ENCODE measurements at regions not wholly inside any gene's neighbourhood (a gene's known extent, or its start where the extent isn't known, plus 50 kb on each side); places are given as distances from the start of the nearest gene placed in this dataset.
"Not testable (repeated sequence)": the region's sequence is repeated elsewhere in the genome, so short reads cannot be mapped to it uniquely, and the experiment has no call there.

- no peak for DNase-seq
- no peaks in the 10 kb centered on the region for H3K9me3 ChIP-seq (ENCODE audit: control insufficient read depth, low read length, poor library complexity, severe bottlenecking)
- no peak for ATAC-seq
- H3K27me3 Mint-ChIP-seq, result no peaks in the 10 kb centered on the region
- H3K36me3 Mint-ChIP-seq (ENCODE audit: low read depth), result no peaks in the 10 kb centered on the region
- H3K27ac Mint-ChIP-seq, result no peak overlapping the region
- H3K4me3 Mint-ChIP-seq, result no peak overlapping the region
- peaks cover 31% of the 10 kb centered on the region for H3K4me1 Mint-ChIP-seq
Measured at GRCh38 chr1:41997153-41997552, 78.4 kb upstream of the HIVEP3 start.

DNA sequence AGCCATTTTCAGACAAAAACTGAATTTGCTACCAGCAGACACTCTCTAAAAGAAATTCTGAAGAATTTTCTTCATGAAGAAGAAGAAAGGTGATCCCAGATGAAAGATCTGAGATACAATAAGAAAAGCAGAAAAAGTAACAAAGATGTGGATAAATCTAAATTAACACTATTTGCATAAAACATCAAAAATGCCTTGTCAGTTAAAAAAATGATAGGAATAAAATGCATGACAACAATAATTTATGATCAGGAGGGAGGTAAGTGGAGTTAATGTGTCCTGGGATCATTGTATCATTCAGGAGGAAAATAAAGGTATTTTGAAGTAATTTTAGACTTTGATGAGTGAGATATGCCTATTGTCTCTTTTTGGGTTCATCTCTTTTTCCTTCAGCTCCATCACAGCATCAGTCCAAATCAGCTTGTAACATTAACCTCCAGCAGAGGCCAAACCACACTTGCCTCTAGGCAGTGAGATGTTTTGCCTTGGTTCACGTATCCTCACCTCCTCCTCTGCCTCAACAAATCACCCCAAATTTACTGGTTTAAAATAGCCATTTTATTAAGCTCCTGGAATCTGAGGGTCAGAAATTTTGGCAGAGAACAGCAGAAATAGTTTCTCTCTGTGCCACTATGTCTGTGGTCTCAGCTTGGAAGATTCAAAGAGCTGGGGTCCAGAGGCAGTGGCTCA is 76.9 kb upstream of the HIVEP3 start:
- H3K27ac Mint-ChIP-seq, result peak overlapping the region; percentile 54
- H3K4me3 Mint-ChIP-seq, result no peak overlapping the region
- no peaks in the 10 kb centered on the region for H3K27me3 Mint-ChIP-seq
- ATAC-seq (no peak), DNase-seq (no peak)
- H3K4me1 Mint-ChIP-seq, result peaks cover 27% of the 10 kb centered on the region
- no peaks in the 10 kb centered on the region for H3K9me3 ChIP-seq (ENCODE audit: control insufficient read depth, low read length, poor library complexity, severe bottlenecking)
- H3K36me3 Mint-ChIP-seq (ENCODE audit: low read depth), result no peaks in the 10 kb centered on the region

- Mint-ChIP-seq H3K27ac (peak overlapping the region; percentile 54), H3K4me3 (no peak overlapping the region), H3K36me3 (ENCODE audit: low read depth) (no peaks in the 10 kb centered on the region), H3K27me3 (no peaks in the 10 kb centered on the region), H3K4me1 (peaks cover 19% of the 10 kb centered on the region)
- no peaks in the 10 kb centered on the region for H3K9me3 ChIP-seq (ENCODE audit: control insufficient read depth, low read length, poor library complexity, severe bottlenecking)
- DNase-seq (no peak), ATAC-seq (no peak)
Measured at GRCh38 chr1:41994195-41994894, 75.6 kb upstream of the HIVEP3 start.

DNA sequence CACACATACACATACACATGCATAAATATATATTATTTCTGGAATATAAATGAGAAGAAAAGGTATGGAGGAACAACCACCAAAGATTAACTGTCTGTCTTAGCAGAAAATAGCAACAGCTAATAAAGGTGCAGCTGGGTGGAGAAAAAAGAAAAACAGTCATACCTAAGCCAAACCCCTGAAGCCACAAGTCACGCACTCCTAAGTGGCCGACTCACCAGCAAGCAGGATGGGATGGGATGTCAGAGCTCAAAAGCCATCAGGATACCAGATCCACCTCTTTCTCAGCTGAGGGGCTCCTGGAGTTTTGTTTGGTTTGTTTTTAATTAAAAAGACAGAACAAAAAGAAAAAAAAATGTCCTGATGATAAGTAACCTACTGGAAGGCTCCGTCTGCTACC is 64.7 kb upstream of the HIVEP3 start:
- ATAC-seq (no peak), DNase-seq (no peak)
- H3K27ac Mint-ChIP-seq, result no peak overlapping the region
- H3K36me3 Mint-ChIP-seq (ENCODE audit: low read depth), result peaks cover 4% of the 10 kb centered on the region
- H3K4me1 Mint-ChIP-seq, result peaks cover 37% of the 10 kb centered on the region
- no peaks in the 10 kb centered on the region for H3K9me3 ChIP-seq (ENCODE audit: control insufficient read depth, low read length, poor library complexity, severe bottlenecking)
- H3K4me3 Mint-ChIP-seq, result no peak overlapping the region
- H3K27me3 Mint-ChIP-seq, result no peaks in the 10 kb centered on the region

DNA sequence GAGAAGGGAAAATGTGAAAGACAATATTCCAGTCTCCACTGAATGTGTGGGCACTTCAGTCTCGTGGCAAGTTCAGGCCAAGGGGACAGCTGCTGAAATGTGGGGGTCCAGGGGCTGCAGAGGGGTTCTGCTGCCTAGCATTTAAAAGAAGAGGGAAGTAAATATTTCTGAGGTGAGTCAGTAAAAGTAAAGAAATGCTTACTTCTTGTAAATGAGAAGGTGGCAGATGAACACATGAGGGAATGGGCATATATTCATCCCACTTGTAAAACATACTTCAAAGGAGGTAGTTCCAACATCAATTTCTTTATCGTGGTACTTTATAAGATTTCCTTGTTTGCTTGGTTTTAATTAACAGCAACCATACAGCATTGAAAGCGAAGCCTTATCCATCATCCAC is 63.1 kb upstream of the HIVEP3 start:
- no peak for DNase-seq
- Mint-ChIP-seq H3K4me1 (peaks cover 35% of the 10 kb centered on the region), H3K27me3 (no peaks in the 10 kb centered on the region), H3K4me3 (no peak overlapping the region), H3K27ac (peak overlapping the region; percentile 91), H3K36me3 (ENCODE audit: low read depth) (peaks cover 6% of the 10 kb centered on the region)
- no peaks in the 10 kb centered on the region for H3K9me3 ChIP-seq (ENCODE audit: control insufficient read depth, low read length, poor library complexity, severe bottlenecking)
- no peak for ATAC-seq

DNA sequence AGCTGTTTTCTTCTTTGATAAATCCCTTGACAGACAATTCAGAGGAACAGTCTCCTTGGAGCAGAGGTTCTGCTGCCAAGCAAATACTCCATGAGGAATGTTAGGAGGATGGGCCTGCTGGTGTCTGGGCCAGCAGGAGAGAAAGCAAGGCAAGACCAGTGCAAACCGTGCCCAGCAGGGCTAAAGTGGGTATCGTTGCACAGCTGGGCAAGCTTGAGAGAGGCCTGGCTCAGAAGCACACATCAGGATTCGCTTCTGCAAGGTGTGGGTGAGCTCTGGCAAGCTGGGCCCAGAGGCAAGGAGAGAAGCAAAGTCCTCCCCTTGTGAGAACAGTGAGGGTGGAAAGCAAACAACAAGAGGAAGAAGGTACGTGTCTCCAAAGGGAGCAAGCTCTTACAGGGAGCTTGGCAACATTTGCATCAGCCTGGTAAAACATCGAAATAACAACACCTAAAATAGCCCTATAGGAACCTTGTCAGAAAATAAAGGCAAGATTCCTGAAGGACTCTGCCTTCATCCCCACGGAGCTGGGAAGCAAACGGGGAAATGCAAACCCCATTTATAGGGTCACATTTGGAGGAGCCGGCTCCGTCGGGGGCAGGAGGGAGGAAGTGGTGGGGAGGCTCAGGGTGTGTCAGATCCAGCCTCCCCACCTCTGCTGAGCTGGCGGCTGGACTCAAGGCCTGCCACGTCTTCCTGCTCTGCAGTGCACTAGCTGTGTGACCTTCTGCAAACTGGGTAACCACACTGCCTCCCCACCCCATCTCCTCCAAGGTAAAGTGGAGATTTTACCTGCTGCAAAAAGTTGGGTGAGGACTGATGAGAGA is 62.3 kb upstream of the HIVEP3 start:
- peaks cover 6% of the 10 kb centered on the region for H3K36me3 Mint-ChIP-seq (ENCODE audit: low read depth)
- ATAC-seq, result peak; percentile 56
- H3K27ac Mint-ChIP-seq, result peak overlapping the region; percentile 91
- H3K4me3 Mint-ChIP-seq, result peak overlapping the region; percentile 66
- peaks cover 35% of the 10 kb centered on the region for H3K4me1 Mint-ChIP-seq
- H3K9me3 ChIP-seq (ENCODE audit: control insufficient read depth, low read length, poor library complexity, severe bottlenecking), result no peaks in the 10 kb centered on the region
- DNase-seq, result no peak
- no peaks in the 10 kb centered on the region for H3K27me3 Mint-ChIP-seq

- no peak for DNase-seq
- Mint-ChIP-seq H3K27me3 (no peaks in the 10 kb centered on the region), H3K27ac (peak overlapping the region; percentile 62), H3K36me3 (ENCODE audit: low read depth) (peaks cover 4% of the 10 kb centered on the region), H3K4me1 (peaks cover 28% of the 10 kb centered on the region), H3K4me3 (no peak overlapping the region)
- H3K9me3 ChIP-seq (ENCODE audit: control insufficient read depth, low read length, poor library complexity, severe bottlenecking), result no peaks in the 10 kb centered on the region
- ATAC-seq, result no peak
Measured at GRCh38 chr1:41978986-41979385, 60.3 kb upstream of the HIVEP3 start.

DNA sequence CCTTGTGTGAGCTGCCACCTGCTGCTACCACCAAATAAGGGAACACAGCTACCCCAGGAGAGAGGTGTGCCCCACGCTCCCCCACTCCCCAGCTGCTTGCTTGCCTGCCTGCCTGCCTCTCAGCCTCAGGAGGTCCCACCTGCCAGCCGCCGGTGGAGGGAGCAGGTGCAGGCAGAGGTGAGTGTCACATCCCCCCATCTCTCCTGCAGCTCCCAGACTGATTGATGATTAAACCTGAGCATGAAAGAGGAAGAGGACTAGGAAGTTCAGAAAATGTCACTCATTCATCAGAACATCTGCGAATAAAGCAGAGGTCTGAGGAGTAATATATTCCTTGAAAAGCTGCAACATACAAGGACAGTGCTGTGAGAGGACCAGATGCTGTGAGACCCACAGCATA is 58.6 kb upstream of the HIVEP3 start:
- Mint-ChIP-seq H3K27me3 (no peaks in the 10 kb centered on the region), H3K4me3 (no peak overlapping the region), H3K36me3 (ENCODE audit: low read depth) (peaks cover 4% of the 10 kb centered on the region), H3K27ac (no peak overlapping the region), H3K4me1 (peaks cover 28% of the 10 kb centered on the region)
- no peak for ATAC-seq
- DNase-seq, result no peak
- no peaks in the 10 kb centered on the region for H3K9me3 ChIP-seq (ENCODE audit: control insufficient read depth, low read length, poor library complexity, severe bottlenecking)

DNA sequence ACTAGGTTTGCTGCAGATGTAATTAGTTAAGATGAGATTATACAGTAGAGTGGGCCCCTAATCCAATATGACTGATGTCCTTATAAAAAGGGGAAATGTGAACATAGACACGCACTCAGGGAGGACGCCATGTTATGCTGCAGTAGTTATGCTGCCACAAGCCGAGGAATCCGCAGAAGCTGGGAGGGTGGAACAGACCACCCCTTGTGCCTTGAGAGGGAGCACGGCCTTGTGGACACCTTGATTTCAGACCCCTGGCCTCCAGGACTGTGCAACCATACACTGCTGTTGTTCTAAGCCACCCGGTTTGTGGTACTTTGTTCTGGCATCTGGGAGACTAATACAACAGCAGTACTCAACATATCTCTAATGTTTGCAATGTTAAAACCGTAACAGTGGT is 57.9 kb upstream of the HIVEP3 start:
- DNase-seq, result no peak
- Mint-ChIP-seq H3K4me1 (peaks cover 25% of the 10 kb centered on the region), H3K36me3 (ENCODE audit: low read depth) (peaks cover 4% of the 10 kb centered on the region), H3K27ac (peak overlapping the region; percentile 62), H3K27me3 (no peaks in the 10 kb centered on the region), H3K4me3 (no peak overlapping the region)
- no peak for ATAC-seq
- no peaks in the 10 kb centered on the region for H3K9me3 ChIP-seq (ENCODE audit: control insufficient read depth, low read length, poor library complexity, severe bottlenecking)

GRCh38 chr1:41975850-41976569 is 57.3 kb upstream of the HIVEP3 start:
- DNase-seq (no peak), ATAC-seq (no peak)
- Mint-ChIP-seq H3K4me3 (no peak overlapping the region), H3K36me3 (ENCODE audit: low read depth) (peaks cover 4% of the 10 kb centered on the region), H3K27ac (no peak overlapping the region), H3K4me1 (peaks cover 19% of the 10 kb centered on the region), H3K27me3 (no peaks in the 10 kb centered on the region)
- H3K9me3 ChIP-seq (ENCODE audit: control insufficient read depth, low read length, poor library complexity, severe bottlenecking), result no peaks in the 10 kb centered on the region

- no peaks in the 10 kb centered on the region for H3K9me3 ChIP-seq (ENCODE audit: control insufficient read depth, low read length, poor library complexity, severe bottlenecking)
- no peaks in the 10 kb centered on the region for H3K27me3 Mint-ChIP-seq
- H3K4me1 Mint-ChIP-seq, result peaks cover 12% of the 10 kb centered on the region
- DNase-seq (no peak), ATAC-seq (no peak)
- H3K36me3 Mint-ChIP-seq (ENCODE audit: low read depth), result peaks cover 2% of the 10 kb centered on the region
- H3K27ac Mint-ChIP-seq, result no peak overlapping the region
- no peak overlapping the region for H3K4me3 Mint-ChIP-seq
Measured at GRCh38 chr1:41975121-41975520, 56.4 kb upstream of the HIVEP3 start.

DNA sequence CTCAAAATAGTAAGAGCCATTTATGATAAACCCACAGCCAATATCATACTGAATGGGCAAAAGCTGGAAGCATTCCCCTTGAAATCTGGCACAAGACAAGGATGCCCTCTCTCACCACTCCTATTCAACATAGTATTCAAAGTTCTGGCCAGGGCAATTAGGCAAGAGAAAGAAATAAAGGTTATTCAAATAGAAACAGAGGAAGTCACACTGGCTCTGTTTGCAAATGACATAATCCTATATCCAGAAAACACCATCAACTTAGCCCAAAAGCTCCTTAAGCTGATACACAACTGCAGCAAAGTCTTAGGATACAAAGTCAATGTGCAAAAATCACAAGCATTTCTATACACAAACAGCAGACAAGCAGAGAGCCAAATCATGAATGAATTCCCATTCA is 49.8 kb upstream of the HIVEP3 start:
- not testable (repeated sequence) for H3K9me3 ChIP-seq (ENCODE audit: control insufficient read depth, low read length, poor library complexity, severe bottlenecking); ATAC-seq; H3K4me1 Mint-ChIP-seq; H3K36me3 Mint-ChIP-seq (ENCODE audit: low read depth); H3K4me3 Mint-ChIP-seq; H3K27ac Mint-ChIP-seq; DNase-seq; H3K27me3 Mint-ChIP-seq
